HG02623 (cell line): ENCODE measurements at regions not wholly inside any gene's neighbourhood (a gene's known extent, or its start where the extent isn't known, plus 50 kb on each side); places are given as distances from the start of the nearest gene placed in this dataset.

Source experiments
- ATAC-seq: cut with Tn5 transposase; IDR thresholded peaks from one replicate; pipeline ENCODE4 v1.9.1; 2021; ENCODE audit warnings: moderate library complexity; ENCODE audit not compliant: unreplicated experiment

DNA sequence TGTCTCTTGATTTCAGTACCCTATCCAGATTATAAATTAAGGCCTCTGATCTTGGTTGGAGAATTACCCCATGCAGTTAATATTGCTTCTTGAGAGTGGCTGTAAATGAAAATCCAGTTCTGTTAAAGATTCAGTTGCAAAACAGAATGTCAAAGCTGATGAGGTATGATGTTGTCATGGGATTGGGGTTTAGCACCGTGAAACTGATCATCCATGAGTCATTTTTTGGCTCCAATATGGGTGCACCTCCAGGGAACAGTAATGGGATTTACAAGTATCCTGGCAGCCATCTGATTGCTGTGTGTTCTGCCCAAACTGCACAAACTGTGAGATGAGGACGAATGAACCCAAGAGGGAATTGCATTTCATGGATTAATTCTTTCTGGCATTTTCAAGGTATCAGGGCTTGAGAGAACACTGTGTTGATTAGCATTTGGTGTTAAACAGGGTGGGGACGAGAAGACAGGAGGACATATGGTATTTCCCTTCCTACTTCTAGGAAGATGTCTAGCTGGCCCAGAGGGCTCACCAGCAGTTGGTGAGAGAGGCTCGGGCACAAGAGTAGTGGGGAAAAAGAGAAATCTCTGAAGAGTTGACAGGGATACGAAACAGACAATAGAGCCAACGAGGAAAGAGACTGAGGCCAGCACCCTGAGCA is 214.7 kb downstream of the GAS1 start:
- ATAC-seq = no peak

DNA sequence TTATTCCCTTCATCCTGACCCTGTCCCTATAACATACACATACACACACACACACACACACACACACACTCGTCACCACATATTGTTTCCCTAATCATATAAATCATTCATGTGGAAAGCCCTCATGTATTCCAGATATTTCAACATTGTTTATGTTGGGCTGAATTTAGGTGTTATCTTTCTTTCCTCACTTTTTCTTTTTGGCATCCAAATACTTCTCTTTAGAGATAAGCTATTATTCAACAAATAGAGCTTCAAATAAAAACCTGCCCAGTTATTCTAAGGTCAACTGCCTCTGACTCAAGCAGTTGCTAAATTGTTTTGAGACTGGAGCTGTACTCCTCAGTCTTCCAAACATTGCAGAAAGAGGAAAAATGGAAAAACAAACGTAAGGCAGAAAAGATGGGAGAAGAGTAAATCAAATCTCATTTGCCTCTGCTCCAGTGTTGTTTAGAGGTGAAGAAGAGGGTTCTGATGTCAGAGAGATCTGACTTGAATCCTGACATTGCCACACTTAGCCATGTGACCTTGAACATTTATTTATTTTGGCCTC is 215.7 kb downstream of the GAS1 start:
- no peak for ATAC-seq

DNA sequence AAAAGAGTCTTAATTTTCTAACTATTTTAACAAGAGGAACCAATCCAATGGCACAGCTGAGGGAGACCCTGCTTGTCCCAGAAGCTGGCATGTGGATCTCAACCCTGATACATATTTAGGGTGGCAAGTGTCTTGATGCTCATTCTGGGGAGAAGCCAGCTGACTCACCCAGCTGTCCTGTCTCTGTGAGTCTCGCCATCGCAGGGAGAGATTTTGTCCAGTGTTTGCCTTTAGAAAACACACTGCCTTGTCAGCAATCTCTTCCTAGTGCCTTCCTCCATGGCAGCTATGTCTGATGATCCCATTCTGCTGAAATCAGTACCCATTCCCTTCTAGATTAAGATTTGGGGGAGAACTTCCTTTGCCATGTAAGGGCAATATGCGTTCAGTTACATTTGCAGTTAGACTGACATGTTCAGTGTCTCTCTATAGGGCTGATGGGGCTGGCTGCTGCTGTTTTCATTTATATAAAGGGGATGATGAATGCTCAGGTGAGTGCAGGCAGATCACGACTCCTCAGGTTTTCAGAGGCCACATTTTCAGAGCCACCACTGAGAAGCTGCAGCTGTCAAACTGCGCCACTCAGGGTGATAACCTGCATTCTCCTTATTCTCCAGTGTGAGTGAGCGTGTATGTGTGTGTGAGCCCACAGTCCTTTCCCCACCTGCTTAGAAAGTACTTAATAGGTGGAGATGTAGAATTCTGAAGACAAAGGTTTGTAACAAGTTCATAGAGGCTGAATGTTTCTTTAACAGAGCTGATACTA is 217.0 kb downstream of the GAS1 start:
- no peak for ATAC-seq

DNA sequence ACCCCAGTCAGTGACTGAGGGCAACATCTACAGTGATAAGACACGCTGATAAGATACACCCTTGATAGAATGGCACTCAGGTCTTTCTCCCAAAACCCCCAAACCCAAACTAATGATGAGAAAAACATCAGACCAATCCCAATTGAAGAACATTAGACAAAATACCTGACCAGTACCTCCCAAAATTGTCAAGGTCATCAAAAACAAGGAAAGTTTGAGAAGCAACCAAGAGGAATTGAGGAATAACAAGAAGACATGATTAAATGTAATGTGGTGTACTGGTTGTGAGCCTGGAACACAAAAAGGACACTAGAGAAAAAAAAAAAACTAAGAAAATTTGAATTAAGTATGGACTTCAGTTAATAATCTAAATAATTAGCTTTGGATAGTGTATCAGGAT is 222.8 kb downstream of the GAS1 start:
- no peak for ATAC-seq

DNA sequence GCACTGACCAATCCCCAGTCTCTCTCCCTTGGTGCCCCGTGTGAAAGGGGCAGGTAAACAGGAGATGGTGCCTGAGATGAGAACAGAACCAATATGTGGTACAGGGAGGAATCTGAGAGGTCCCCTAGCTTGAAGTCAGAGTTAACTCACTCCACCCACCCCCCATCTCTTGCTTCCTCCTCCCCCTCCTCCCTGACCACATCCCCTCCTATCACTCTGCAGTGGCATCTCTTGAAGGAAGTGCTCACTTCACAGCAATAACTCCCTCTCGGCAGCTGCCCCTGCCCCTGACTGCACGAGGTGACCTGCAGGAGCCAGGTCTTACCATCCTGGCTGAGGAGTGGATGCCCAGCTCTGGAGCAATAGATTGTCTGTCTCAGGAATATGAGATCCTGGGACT is 224.0 kb downstream of the GAS1 start:
- no peak for ATAC-seq

DNA sequence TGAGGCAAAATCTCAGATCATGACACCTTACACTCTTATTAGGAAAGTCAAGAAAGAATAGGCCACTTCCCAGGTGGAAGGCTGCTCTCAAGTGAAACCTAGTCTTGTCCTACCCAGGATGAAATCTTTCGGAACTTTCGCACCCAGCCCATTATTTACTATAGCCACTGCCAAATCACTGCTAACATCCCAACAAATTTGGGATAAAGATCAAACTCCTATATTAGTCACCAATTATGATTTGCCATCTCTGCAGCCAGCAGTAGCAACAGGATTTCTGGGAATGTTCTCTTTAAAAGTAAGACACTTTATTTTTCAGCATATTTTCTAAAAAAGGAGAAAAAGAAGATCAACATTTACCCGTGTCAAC is 224.6 kb downstream of the GAS1 start:
- ATAC-seq = no peak

DNA sequence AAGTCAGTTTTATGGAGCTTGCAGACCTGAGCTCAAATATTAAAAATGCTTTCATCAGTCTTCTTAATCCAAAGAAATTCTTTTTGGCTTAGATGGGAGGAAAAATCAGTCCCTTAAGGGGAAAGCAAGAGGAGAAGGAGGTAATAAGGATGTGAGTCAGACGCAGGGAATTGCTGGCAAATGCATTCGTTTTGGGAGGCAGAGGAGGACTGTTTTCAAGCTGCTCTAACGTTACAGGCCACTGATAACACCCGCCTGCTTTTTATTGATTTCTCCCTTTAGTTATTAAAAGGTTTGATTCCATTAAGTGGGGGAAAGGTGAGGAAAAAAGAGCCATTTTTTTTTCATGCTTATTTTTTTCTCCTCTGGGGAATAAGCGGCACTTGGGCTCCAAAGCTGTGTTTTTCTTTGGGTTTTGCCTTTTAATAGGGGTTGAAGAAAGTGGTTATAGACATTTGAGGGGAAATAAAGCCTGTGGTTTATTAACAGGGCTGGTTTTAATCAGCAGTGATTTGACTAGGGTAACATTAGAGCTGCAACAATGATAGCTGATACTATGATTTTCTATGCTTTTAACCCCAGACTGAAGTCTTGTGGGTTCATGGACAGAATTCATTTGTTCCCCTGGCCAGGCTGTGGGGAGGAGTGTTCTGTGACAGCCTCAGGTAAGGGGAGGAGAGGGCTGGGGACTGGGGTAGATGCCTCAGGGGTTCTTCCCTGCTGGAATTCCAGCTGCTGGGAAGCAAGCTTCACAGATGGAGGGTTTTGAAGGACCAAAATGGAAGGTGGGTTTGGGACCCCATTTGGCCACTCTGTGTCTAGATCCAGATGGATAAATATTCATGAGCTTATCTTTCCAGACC is 225.2 kb downstream of the GAS1 start:
- ATAC-seq = no peak

DNA sequence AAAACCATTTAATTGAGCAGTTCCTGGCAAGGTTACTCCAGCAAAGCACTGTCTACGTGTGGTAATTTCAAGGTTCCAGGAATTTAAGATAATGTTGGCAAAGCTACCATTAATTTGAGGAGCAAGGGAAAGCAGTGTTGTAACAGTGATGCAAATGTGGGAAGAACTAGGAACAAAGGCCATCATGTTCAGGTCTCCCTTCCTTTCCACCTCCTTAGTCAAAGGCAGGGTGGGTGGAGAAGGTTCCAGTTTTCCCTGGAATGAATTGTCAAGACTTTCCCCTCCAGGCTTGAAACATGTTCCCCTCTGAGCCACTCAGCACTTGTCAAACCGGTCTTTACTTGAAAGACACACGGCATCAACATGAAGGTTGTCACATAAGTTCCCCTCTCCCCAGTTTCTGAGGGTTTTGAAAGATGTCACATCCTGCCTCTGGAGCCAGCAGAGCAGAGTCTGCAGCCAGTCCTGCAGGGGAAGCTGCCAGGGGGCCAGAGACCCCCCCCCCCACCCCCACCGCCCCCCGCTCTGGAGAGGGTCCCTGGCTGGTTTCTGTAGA is 226.0 kb downstream of the GAS1 start:
- no peak for ATAC-seq

DNA sequence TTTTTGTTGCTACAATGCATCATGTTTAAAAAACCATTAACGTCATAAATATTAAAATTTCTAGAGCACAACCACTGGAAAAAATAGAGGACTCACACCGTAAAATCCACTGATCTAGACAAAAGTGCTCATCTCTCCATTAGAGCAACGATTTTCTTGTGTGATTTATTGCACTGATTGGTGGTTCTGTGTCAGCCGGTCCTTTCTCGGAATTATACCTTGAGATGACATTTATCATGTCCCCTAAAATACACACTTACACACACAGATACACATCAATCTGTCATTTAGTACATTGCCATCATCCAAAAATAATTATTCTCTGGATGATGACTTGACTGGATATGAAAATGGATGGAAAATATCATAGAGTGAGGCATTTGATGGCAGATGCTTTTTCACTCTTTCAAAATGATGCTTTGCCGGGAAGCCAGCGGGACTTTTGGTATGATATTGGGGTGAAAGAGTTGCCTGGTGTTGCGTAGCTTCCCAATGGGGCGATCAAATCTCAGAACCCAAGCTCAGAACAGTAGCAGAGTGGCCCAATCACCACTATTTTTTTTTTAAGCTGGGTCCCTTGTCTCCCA is 226.6 kb downstream of the GAS1 start:
- no peak for ATAC-seq

DNA sequence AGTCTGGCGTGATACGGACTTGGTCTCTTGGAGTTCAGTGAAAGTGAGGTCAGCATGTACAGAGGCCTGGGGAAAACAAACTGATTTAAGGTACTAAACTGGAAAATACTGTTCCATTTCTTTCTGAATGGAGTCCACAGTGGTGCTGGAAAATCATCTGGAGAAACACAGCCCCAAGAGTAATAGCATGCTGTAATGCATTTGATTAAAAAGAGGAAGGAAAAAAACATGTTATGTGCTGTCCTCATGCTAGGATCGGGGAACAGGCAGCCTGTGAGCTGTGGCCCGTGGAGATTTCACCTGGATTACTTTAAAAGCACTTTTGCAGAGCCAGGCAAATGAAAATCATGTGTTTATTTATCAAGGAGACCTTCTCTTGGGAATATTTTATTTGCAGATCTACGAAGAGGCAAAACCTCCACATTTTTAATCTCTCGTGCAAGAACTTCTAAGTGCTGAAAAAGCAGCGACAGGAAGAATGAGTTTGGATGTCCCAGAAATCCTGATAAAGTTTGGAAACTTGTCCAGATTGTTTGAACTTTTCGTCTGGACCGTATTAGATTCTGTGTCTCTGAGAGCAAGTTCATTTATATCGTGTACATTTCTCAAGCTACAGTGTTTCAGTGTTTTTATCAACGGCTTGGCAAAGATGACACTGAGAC is 228.8 kb downstream of the GAS1 start:
- no peak for ATAC-seq

DNA sequence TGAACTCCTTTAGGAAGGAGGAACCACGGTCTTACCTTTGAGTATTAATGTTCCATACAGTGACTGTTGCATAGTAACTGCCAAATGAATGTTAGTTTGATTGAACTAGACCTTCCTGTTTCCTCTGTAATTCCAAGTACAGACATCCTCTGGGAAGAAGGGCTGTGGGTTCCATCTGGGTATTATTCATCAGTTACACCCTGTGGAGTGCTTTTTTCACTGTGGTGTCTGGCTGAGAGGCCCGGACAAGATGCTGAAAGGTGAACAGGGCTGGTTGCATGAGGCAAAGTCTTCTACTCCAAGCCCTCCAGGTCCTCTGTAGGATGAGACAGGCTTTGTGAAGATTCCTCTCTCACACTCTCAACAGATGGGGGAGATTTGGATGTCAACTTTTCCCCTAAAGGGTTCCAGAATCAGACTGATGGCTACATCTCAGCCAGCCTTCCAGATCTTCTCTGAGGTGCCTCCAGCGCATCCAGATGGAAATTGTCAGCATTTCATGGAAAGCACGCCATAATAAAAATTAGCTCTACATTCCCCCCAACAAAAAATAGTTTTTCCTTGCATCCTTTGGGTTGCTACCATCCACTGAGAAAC is 230.9 kb downstream of the GAS1 start:
- no peak for ATAC-seq

DNA sequence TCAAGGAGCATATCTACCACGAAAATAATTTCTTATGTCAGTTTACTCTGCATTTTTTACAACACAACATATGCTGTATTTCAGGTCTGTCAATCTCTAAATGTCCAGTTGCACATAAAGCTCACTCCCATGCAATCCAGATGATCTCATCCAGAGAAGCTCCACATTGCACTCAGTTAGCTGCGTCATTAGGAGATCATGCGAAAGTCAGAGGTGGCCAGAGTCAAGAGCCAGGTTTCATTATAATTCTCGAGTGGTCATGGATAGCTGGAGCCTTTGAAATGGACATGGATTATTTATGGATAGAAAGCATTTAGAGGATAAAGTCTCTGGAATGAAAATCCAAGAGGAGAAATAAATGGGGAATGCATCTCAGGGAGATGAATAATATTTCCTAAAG is 232.3 kb downstream of the GAS1 start:
- no peak for ATAC-seq

DNA sequence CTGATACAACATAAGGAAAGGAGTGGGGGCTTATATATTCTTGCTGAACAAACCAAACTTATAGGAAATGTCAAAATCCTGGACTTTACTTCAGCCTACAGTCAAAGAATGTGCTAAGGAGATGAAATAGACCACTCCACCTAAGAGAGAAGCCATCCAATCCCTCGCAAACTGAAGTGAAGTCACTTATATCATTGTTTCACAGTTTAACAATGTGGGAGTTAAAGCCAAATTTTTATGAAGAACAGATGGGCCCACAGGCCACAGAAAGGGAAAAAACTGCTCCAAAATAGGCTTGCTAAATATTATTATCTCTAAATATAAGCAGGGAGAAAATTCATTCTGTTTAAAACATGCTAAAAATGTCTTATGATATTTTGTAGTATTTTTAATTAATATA is 233.3 kb downstream of the GAS1 start:
- no peak for ATAC-seq

DNA sequence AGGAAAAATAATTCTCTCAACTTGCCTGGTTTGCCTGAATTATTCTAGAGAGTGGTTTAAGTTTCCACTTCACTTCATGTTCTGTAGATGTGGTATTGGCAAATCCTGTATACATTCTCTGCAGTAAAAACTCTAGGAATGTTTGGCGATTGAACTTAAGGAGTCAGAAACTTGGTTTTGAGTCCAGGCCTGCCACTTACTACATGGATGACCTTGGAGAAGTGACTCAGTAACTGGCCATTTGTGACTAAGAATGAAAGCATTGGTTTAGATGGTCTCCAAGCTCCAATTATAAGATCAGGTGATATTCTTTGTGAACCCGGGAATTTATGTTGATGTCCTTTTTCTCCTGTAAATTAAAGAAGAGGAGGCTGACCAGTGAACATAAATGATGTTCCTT is 233.8 kb downstream of the GAS1 start:
- no peak for ATAC-seq

DNA sequence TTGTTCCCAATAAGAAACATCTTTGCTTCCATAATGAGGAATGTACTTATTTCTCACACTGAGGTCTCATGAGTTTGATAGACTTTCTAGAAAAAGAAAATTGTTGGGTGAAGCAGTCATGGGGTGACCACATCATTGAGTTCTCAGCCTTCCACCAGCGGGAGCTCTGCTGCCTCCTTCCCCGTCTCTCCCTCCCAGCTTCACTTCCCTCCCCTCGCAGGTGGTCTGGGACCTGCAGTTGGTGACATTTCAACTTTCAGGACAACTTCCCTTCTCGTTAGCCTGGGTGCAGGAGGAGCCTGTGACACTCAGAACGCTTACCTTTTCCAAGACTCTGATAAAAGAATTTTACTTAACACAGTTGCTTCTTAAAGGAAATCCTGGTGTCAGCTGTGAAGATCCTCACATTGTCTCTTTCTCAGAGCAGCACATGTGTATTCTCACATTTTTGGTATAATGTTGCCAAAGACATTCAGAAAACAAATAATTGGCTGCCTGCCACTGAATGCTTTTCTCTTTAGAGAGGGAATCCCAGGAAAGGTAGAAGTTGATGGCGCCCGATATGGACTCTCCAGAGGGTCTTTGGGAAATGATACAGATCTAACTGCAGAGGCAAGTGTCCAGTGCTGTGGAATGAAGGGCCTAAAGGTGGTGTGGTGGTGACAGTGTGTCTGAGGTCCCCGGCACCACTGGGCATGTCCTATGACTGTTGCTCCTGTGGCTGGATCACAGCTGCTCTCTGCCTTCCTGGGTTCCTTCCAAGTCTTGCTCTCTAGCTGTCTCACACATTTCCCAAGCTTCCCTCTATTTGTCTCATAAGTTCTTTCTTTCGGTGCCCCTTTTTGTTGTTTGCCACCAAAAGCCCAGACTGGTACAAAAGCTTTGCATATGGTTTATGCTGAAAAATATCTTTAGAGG is 238.1 kb downstream of the GAS1 start:
- no peak for ATAC-seq

DNA sequence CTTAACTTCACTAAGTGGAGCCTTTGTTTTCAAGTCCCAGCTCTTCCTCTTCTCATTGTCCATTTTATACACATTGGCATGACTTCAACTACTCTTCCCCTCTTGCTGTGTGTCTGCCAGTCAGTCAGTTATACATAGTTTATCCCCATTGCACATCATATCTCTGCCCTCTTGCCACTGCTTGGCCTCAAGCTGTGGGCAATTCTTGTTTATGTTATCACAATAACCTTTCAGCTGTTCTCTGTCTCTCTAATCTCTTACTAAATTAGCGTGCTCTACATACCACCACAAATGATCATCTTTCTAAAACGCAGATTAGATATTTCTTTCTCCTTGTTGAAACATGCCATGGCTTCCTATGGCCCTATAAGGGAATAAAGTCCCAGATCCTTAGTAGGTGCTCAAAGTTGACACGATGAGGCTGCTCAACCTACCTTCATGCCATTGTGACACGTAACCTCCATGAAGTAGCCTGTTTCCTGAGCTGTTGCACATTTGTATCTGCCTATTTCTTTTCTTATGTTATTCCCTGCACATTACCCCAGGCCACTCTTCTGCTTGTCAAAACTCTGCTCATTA is 239.3 kb downstream of the GAS1 start:
- no peak for ATAC-seq

DNA sequence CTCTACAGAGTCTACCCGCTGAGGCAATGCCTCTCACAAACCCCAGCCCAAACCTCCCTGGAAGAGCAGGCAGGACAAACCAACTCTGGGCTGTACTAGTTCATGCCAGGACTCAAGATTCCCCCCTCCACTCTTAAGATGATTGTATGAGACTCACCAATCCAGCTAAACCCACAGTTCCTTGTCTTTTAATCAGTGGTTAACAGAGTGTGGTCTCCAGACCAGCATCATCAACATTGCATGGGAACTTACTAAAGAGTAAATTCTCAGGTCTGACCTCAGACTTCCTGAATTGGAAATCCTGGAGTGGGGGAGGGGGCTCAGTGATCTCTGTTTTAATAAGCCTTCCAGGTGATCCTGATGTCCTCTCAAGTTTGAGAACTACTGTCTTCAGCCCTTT is 240.9 kb downstream of the GAS1 start:
- no peak for ATAC-seq

DNA sequence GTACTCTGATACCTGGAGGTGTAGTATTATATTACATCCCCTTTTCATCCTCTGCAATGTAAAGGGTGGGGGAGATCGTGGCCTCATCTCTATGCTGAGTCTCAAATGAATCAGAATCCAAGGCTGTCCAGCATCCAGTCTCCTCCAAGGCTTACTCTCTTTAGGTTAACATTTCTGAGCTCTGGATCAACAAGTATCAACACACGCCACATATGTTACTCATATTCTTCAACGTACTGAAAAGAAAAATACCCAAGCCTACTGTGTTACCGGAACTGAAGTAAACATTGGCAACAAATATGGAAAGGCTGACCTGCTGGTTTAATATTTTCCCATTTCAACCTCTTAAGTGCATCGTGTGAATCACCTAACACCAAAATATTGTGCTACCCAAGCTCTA is 241.8 kb downstream of the GAS1 start:
- no peak for ATAC-seq

DNA sequence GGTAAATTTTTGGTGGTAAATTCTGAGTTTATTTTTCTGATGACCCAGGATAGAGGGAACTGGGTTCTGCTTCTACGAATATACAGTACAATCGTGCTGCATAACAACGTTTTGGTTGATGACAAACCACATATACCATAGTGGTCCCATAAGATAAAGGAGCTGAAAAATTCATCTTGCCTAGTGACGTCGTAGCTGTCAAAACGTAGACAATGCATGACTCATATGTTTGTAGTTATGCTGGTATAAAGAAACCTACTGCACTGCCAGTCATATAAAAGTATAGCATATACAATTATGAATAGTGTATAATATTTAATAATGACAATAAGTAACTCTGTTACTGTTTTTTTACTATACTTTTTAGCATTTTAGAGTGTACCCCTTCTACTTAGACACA is 244.0 kb downstream of the GAS1 start:
- no peak for ATAC-seq
